A549 (cell line): ENCODE measurements at regions not wholly inside any gene's neighbourhood (a gene's known extent, or its start where the extent isn't known, plus 50 kb on each side); places are given as distances from the start of the nearest gene placed in this dataset.

Experiments used
- ATAC-seq, 2 experiments: fragments of 200-7000 bp in 1 of 2; fragments of >200 bp in 1 of 2; cut with Nextera tagmentation in 1 of 2; cut with Tn5 transposase in 1 of 2; 3 replicates each; pipeline versions ENCODE4 v1.8.0 to v1.9.1; 2018 to 2020; ENCODE audit warnings: mild to moderate bottlenecking in 1 of 2, moderate library complexity in 1 of 2
- CTCF ChIA-PET: fragments of 300-600 bp; sonication (Branson Sonifier 250); formaldehyde crosslinking; extraction: SDS; loops from one replicate; lab custom pipeline; 2021; ENCODE audit warnings: antibody characterized with exemption, inconsistent platforms; lab: Yijun Ruan, JAX
- POLR2A ChIA-PET: fragments of 350-600 bp; formaldehyde crosslinking; extraction: SDS; loops from one replicate; lab custom pipeline; 2021; ENCODE audit warnings: antibody characterized with exemption, inconsistent platforms; lab: Yijun Ruan, JAX
- DNase-seq, 2 experiments: peaks; one replicate each; pipeline versions ENCODE4 v3.0.0 to v3.0.0-alpha.2; 2011 to 2016; ENCODE audit warnings: low read depth in 1 of 2, low spot score in 1 of 2
- FAIRE-seq: peaks from 2 replicates; lab custom pipeline; 2011; peaks lifted over from hg19 to GRCh38; lab: Jason Lieb, UNC
- H3K27ac ChIP-seq, 2 experiments: fragments of >200 bp; sonication (Bioruptor Twin); formaldehyde crosslinking; 3 replicates each; pipeline ENCODE4 v1.5.1; 2016 to 2017
- H3K4me1 ChIP-seq: fragments of >200 bp; sonication (Bioruptor Twin); formaldehyde crosslinking; 3 replicates; pipeline ENCODE4 v1.6.1; 2016
- H3K4me2 ChIP-seq: fragments of >200 bp; sonication (Bioruptor Twin); formaldehyde crosslinking; 3 replicates; pipeline ENCODE4 v1.6.1; 2016
- H3K4me3 ChIP-seq: fragments of >200 bp; sonication (Bioruptor Twin); formaldehyde crosslinking; 3 replicates; pipeline ENCODE4 v1.5.1; 2016
- H3K9me3 ChIP-seq: fragments of >200 bp; sonication (Bioruptor Twin); formaldehyde crosslinking; 3 replicates; pipeline ENCODE4 v1.6.1; 2016
- ATOH8 ChIP-seq: fragments of 250-450 bp; sonication (Bioruptor Pico); IDR thresholded peaks from 2 replicates; pipeline ENCODE4 v1.5.0; 2020; ENCODE audit warnings: low read depth, mild to moderate bottlenecking, moderate library complexity
- CBX2 ChIP-seq: fragments of 200-600 bp; sonication (generic); IDR thresholded peaks from 2 replicates; pipeline ENCODE4 v1.6.1; 2016; ENCODE audit warnings: low read depth, mild to moderate bottlenecking, borderline replicate concordance
- CTCF ChIP-seq: fragments of >200 bp; sonication (Bioruptor Twin); formaldehyde crosslinking; IDR thresholded peaks from 3 replicates; pipeline ENCODE4 v1.5.1; 2016
- E2F6 ChIP-seq: IDR thresholded peaks from 2 replicates; pipeline ENCODE4 v1.6.1; 2012; ENCODE audit warnings: low read depth, borderline replicate concordance
- EHF ChIP-seq: fragments of 250-450 bp; sonication (Bioruptor Pico); IDR thresholded peaks from 2 replicates; pipeline ENCODE4 v1.5.0; 2020; ENCODE audit warnings: mild to moderate bottlenecking
- EHMT2 ChIP-seq: fragments of 200-600 bp; sonication (generic); IDR thresholded peaks from 2 replicates; pipeline ENCODE4 v1.6.1; 2016; ENCODE audit warnings: antibody characterized with exemption, low read depth, mild to moderate bottlenecking, moderate library complexity
- FOSL2 ChIP-seq, 2 experiments: fragments of 450-650 bp in 1 of 2; fragments of >200 bp in 1 of 2; sonication (Bioruptor Twin) in 1 of 2; formaldehyde crosslinking; IDR thresholded peaks; 2 replicates each; pipeline versions ENCODE4 v1.5.0 to v1.6.1; 2016 to 2020; ENCODE audit warnings: mild to moderate bottlenecking in 1 of 2, moderate library complexity in 1 of 2
- GATA3 ChIP-seq: IDR thresholded peaks from 2 replicates; pipeline ENCODE4 v1.6.1; 2012; ENCODE audit warnings: borderline replicate concordance
- HMGXB4 ChIP-seq: fragments of 250-450 bp; sonication (Bioruptor Pico); IDR thresholded peaks from 2 replicates; pipeline ENCODE4 v1.5.0; 2021; ENCODE audit warnings: mild to moderate bottlenecking, moderate library complexity, borderline replicate concordance
- HOXA7 ChIP-seq: fragments of 250-450 bp; sonication (Bioruptor Pico); IDR thresholded peaks from 2 replicates; pipeline ENCODE4 v1.5.0; 2020; ENCODE audit warnings: mild to moderate bottlenecking, moderate library complexity
- JUN ChIP-seq, 2 experiments: fragments of >200 bp; sonication (Bioruptor Twin); formaldehyde crosslinking; IDR thresholded peaks; 2 replicates in 1 of 2; 3 replicates in 1 of 2; pipeline ENCODE4 v1.6.1; 2016 to 2017
- MYC ChIP-seq: IDR thresholded peaks from 2 replicates; pipeline ENCODE4 v1.6.1; 2012; ENCODE audit warnings: mild to moderate bottlenecking, inconsistent platforms, low read length, improper control_type of control experiment, borderline replicate concordance
- POLR2A ChIP-seq: IDR thresholded peaks from 2 replicates; pipeline ENCODE4 v1.6.1; 2012; ENCODE audit warnings: mild to moderate bottlenecking, low read length
- POLR2AphosphoS2 ChIP-seq: conservative IDR thresholded peaks from 2 replicates; pipeline ENCODE4 v1.6.1; 2012; ENCODE audit warnings: low read length, improper control_type of control experiment, inconsistent platforms
- SREBF2 ChIP-seq: fragments of 450-650 bp; IDR thresholded peaks from 2 replicates; pipeline ENCODE4 v1.6.1; 2014; ENCODE audit warnings: mild to moderate bottlenecking, moderate library complexity
- TFCP2L1 ChIP-seq: fragments of 250-450 bp; sonication (Bioruptor Pico); IDR thresholded peaks from 2 replicates; pipeline ENCODE4 v1.5.0; 2021; ENCODE audit warnings: mild to moderate bottlenecking
- ZSCAN20 ChIP-seq: fragments of 250-450 bp; sonication (Bioruptor Pico); IDR thresholded peaks from 2 replicates; pipeline ENCODE4 v1.8.0; 2022; ENCODE audit warnings: mild to moderate bottlenecking, moderate library complexity
- WGBS: methylation state at CpG from one replicate; pipeline ENCODE4 v1.1.6; 2017; ENCODE audit errors: missing lambda C conversion rate; 5-methylcytosine and 5-hydroxymethylcytosine counted together

GRCh38 chr7:57328963-57329362 lies 121.0 kb upstream of the ZNF716 start:
- ChIA-PET POLR2A (no interaction called here), CTCF (no interaction called here)
- Histone ChIP-seq H3K9me3 (no peaks in the 10 kb centered on the region; the same call in 2 of the 3 replicates), H3K4me2 (no peak overlapping the region), H3K4me3 (no peak overlapping the region), H3K4me1 (no peaks in the 10 kb centered on the region), H3K27ac (no peak overlapping the region)
- FAIRE-seq: no peak
- TF ChIP-seq POLR2AphosphoS2 (no peak), ATOH8 (no peak), CBX2 (no peak), TFCP2L1 (no peak), EHMT2 (no peak), MYC (no peak), EHF (CRISPR knock-in tag) (no peak), HMGXB4 (no peak), GATA3 (no peak)
- no peak for DNase-seq
- ATAC-seq: no peak
- 0% methylated on average over 3 of the region's 3 CpGs for WGBS

GRCh38 chr7:57339198-57339944 lies 110.6 kb upstream of the ZNF716 start:
- Histone ChIP-seq H3K4me2 (no peak overlapping the region), H3K4me1 (no peaks in the 10 kb centered on the region), H3K27ac (no peak overlapping the region), H3K4me3 (no peak overlapping the region), H3K9me3 (no peaks in the 10 kb centered on the region; the same call in 2 of the 3 replicates)
- ChIA-PET CTCF (no interaction called here), POLR2A (no interaction called here)
- no peak for FAIRE-seq
- 8% methylated on average over 11 of the region's 11 CpGs for WGBS
- TF ChIP-seq E2F6: no peak
- TF ChIP-seq CBX2: no peak
- TF ChIP-seq HOXA7 (CRISPR knock-in tag): no peak
- TF ChIP-seq JUN (IDR thresholded peaks at IDR 0.05): no peak
- TF ChIP-seq MYC: no peak
- no peak for TF ChIP-seq CTCF
- TF ChIP-seq HMGXB4: no peak
- TF ChIP-seq POLR2A: no peak
- ATAC-seq: no peak
- DNase-seq: no peak

- FAIRE-seq: no peak
- Histone ChIP-seq H3K27ac (no peak overlapping the region), H3K4me2 (no peak overlapping the region), H3K9me3 (peaks cover 4% of the 10 kb centered on the region; the same call in 1 of the 3 replicates), H3K4me3 (no peak overlapping the region), H3K4me1 (no peaks in the 10 kb centered on the region)
- DNase-seq: no peak
- ChIA-PET POLR2A (no interaction called here), CTCF (no interaction called here)
- 11% methylated on average over 5 of the region's 5 CpGs for WGBS
- ATAC-seq: no peak
- TF ChIP-seq ZSCAN20 (CRISPR knock-in tag) (no peak), FOSL2 (IDR thresholded peaks at IDR 0.05) (no peak), FOSL2 (CRISPR knock-in tag; IDR thresholded peaks at IDR 0.05) (no peak), POLR2A (no peak), SREBF2 (no peak)
Observed at GRCh38 chr7:57342954-57343353, 107.0 kb upstream of the ZNF716 start.
